ENCODE measurements at regions not wholly inside any gene's neighbourhood (a gene's known extent, or its start where the extent isn't known, plus 50 kb on each side); places are given as distances from the start of the nearest gene placed in this dataset.

DNA sequence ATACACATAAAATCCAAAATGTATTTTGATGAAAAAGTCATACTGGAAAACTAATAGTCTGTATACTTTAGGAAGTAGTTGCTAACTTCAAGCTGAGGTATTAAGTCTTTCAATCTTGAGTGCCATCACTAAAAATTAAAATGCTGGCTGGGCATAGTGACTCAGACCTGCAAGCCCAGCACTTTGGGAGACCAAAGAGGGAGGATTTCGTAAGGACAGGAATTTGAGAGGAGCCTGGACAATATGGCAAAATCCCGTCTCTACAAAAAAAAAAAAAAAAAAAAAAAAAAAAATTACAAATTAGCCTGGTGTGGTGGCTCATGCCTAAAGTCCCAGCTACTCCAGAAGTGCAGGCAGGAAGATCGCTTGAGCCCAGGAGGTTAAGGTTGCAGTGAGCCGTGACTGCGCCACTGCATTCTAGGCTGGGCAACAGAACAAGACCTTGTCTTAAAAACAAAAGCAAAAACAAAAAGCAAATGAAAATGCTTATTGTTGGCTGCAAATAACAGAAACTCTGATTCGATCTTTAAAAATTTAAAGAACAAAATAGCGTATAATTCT is 1994.2 kb upstream of the PCDH20 start:
- WGBS, 2 experiments (ENCODE audit: extremely low coverage in 2 of 2, insufficient read length in 1 of 2): no CpG with 5 or more reads among the region's 7 CpGs
- in situ Hi-C loops (cut with MboI; ENCODE audit: low sequenced_read_pairs) (no loop called here), intact Hi-C loops (cut with micrococcal nuclease) (loop anchor here (1.0 kb wide), 1 partner anchor 33 kb away; no protein-coding TSS in a partner anchor), dilution Hi-C loops (cut with HindIII; ENCODE audit: low sequenced_read_pairs, unreplicated experiment) (no loop called here)
- TF ChIP-seq, protein P1, sequence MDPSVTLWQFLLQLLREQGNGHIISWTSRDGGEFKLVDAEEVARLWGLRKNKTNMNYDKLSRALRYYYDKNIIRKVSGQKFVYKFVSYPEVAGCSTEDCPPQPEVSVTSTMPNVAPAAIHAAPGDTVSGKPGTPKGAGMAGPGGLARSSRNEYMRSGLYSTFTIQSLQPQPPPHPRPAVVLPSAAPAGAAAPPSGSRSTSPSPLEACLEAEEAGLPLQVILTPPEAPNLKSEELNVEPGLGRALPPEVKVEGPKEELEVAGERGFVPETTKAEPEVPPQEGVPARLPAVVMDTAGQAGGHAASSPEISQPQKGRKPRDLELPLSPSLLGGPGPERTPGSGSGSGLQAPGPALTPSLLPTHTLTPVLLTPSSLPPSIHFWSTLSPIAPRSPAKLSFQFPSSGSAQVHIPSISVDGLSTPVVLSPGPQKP (IDR thresholded peaks at IDR 0.05; ENCODE audit: borderline replicate concordance, low read depth, low read length): no peak
- TF ChIP-seq MAFK (IDR thresholded peaks at IDR 0.05; ENCODE audit: low read depth, low read length) (no peak), RFX5 (IDR thresholded peaks at IDR 0.05; ENCODE audit: low read depth, low read length) (no peak), MAZ (IDR thresholded peaks at IDR 0.05; ENCODE audit: borderline replicate concordance, low read depth, low read length) (no peak), POLR2A (IDR thresholded peaks at IDR 0.05; ENCODE audit: low read depth, low read length) (no peak), RAD21 (IDR thresholded peaks at IDR 0.05; ENCODE audit: low read length) (no peak), RCOR1 (IDR thresholded peaks at IDR 0.05; ENCODE audit: insufficient replicate concordance, low read length) (no peak), SMC3 (IDR thresholded peaks at IDR 0.05; ENCODE audit: low read depth, low read length) (no peak), NFE2L2 (IDR thresholded peaks at IDR 0.05; ENCODE audit: low read depth, low read length) (no peak), CEBPB (IDR thresholded peaks at IDR 0.05; ENCODE audit: low read depth, low read length) (no peak), MXI1 (IDR thresholded peaks at IDR 0.05; ENCODE audit: borderline replicate concordance, low read depth, low read length) (no peak), CHD1 (IDR thresholded peaks at IDR 0.05; ENCODE audit: low read depth, low read length) (no peak), FOS (IDR thresholded peaks at IDR 0.05; ENCODE audit: low read depth, low read length) (no peak), BHLHE40 (IDR thresholded peaks at IDR 0.05; ENCODE audit: low read depth, low read length) (no peak)
- TF ChIP-seq, protein P2, sequence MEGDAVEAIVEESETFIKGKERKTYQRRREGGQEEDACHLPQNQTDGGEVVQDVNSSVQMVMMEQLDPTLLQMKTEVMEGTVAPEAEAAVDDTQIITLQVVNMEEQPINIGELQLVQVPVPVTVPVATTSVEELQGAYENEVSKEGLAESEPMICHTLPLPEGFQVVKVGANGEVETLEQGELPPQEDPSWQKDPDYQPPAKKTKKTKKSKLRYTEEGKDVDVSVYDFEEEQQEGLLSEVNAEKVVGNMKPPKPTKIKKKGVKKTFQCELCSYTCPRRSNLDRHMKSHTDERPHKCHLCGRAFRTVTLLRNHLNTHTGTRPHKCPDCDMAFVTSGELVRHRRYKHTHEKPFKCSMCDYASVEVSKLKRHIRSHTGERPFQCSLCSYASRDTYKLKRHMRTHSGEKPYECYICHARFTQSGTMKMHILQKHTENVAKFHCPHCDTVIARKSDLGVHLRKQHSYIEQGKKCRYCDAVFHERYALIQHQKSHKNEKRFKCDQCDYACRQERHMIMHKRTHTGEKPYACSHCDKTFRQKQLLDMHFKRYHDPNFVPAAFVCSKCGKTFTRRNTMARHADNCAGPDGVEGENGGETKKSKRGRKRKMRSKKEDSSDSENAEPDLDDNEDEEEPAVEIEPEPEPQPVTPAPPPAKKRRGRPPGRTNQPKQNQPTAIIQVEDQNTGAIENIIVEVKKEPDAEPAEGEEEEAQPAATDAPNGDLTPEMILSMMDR (conservative IDR thresholded peaks at IDR 0.05; ENCODE audit: low read depth, low read length): no peak
- TF ChIP-seq, protein P3, sequence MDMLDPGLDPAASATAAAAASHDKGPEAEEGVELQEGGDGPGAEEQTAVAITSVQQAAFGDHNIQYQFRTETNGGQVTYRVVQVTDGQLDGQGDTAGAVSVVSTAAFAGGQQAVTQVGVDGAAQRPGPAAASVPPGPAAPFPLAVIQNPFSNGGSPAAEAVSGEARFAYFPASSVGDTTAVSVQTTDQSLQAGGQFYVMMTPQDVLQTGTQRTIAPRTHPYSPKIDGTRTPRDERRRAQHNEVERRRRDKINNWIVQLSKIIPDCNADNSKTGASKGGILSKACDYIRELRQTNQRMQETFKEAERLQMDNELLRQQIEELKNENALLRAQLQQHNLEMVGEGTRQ (IDR thresholded peaks at IDR 0.05; ENCODE audit: low read depth, low read length): no peak
- H3K9me1 ChIP-seq (ENCODE audit: insufficient read depth, low read length): no peaks in the 10 kb centered on the region
- H4K5ac ChIP-seq (ENCODE audit: low read depth, low read length): no peak overlapping the region
- no peak overlapping the region for H3K4ac ChIP-seq (ENCODE audit: low read depth, low read length)
- H3K27ac ChIP-seq (ENCODE audit: insufficient read depth, low read length): no peak overlapping the region
- no peak overlapping the region for H4K91ac ChIP-seq (ENCODE audit: insufficient read depth, low read depth, low read length)
- H3K18ac ChIP-seq (ENCODE audit: low read depth, low read length): no peak overlapping the region
- H3K36me3 ChIP-seq (ENCODE audit: control insufficient read depth, insufficient read depth, low read length): no peaks in the 10 kb centered on the region
- no peaks in the 10 kb centered on the region for H3K27me3 ChIP-seq (ENCODE audit: control insufficient read depth, insufficient read depth, low read length)
- no peak overlapping the region for H3K4me3 ChIP-seq (ENCODE audit: insufficient read depth, low read depth, low read length)
- BruUV-seq (replicated peaks): no TSS peak
- ChIA-PET CTCF (no interaction called here), POLR2A (ENCODE audit: unreplicated experiment) (no interaction called here)
- H2AK5ac ChIP-seq (ENCODE audit: low read depth, low read length): no peak overlapping the region
- no peaks in the 10 kb centered on the region for H4K20me1 ChIP-seq (ENCODE audit: insufficient read depth, low read length)
- no peak overlapping the region for H2BK5ac ChIP-seq (ENCODE audit: low read depth, low read length, poor library complexity, severe bottlenecking)
- H3K79me1 ChIP-seq (ENCODE audit: low read depth in 1 of 2, low read length in 2 of 2): no peaks in the 10 kb centered on the region
- no peak overlapping the region for H2BK120ac ChIP-seq (ENCODE audit: low read depth, low read length)
- no peak overlapping the region for H4K8ac ChIP-seq (ENCODE audit: low read depth in 2 of 2, low read length in 2 of 2)
- no peak overlapping the region for H3K9ac ChIP-seq (ENCODE audit: low read depth, low read length)
- no peak overlapping the region for H3K4me2 ChIP-seq (ENCODE audit: low read depth, low read length)
- no peak overlapping the region for H2BK20ac ChIP-seq (ENCODE audit: low read depth, low read length)
- no peak overlapping the region for H2AK9ac ChIP-seq (replicated peaks; ENCODE audit: low read depth, low read length, poor library complexity)
- no peak for ATAC-seq (ENCODE audit: low read depth)
- H3K14ac ChIP-seq (replicated peaks; ENCODE audit: low read depth, low read length): no peak overlapping the region
- H3K9me3 ChIP-seq (ENCODE audit: control insufficient read depth, insufficient read depth, low read length): no peaks in the 10 kb centered on the region
- H3K56ac ChIP-seq (ENCODE audit: extremely low read depth, insufficient read depth, low read length): no peak overlapping the region
- no peak for DNase-seq
- no peak overlapping the region for H2BK15ac ChIP-seq (ENCODE audit: low read depth, low read length)
- no peak overlapping the region for H2AFZ ChIP-seq (replicated peaks; ENCODE audit: low read length, poor library complexity)
- H3K23ac ChIP-seq (ENCODE audit: low read depth, low read length): no peak overlapping the region
- H3K4me1 ChIP-seq (ENCODE audit: control insufficient read depth, insufficient read depth, low read length): peaks cover 1% of the 10 kb centered on the region; the same call in 1 of the 2 replicates
